Sciatic nerve (tissue), 2 donors: ENCODE measurements at regions not wholly inside any gene's neighbourhood (a gene's known extent, or its start where the extent isn't known, plus 50 kb on each side); places are given as distances from the start of the nearest gene placed in this dataset.
"Not testable (repeated sequence)": the region's sequence is repeated elsewhere in the genome, so short reads cannot be mapped to it uniquely, and the experiment has no call there.

Experiments used
- ATAC-seq: fragments of 200-7000 bp; cut with Tn5 transposase; one replicate; pipeline ENCODE4 v1.9.1; 2020; ENCODE audit warnings: mild to moderate bottlenecking, moderate library complexity
- DNase-seq: peaks from one replicate; pipeline ENCODE4 v3.0.0-alpha.2; 2020; ENCODE audit warnings: low spot score
- intact Hi-C: fragments of 100-400 bp; cut with DNase I; formaldehyde crosslinking; loops from one replicate; pipeline ENCODE4 v1.14.2; 2022
- donor health status: DM: no; HTN: no; CAD: no.
- donor health status: DM: no; HTN: no; CAD: no.

GRCh38 chr12:124480469-124481256, 86.7 kb downstream of the NCOR2 start:
- intact Hi-C loops, result no loop called here
- ATAC-seq, result peak; percentile 80
- no peak for DNase-seq

GRCh38 chr12:124479680-124480468, 87.5 kb downstream of the NCOR2 start:
- peak; percentile 6 for ATAC-seq
- intact Hi-C loops, result no loop called here
- no peak for DNase-seq

- intact Hi-C loops, result no loop called here
- no peak for DNase-seq
These were observed 88.3 kb downstream of the NCOR2 start for GRCh38 chr12:124478985-124479645.

GRCh38 chr12:124478416-124478815, 89.0 kb downstream of the NCOR2 start:
- no peak for DNase-seq
- intact Hi-C loops, result no loop called here
- no peak for ATAC-seq

More at GRCh38 chr12:124478985-124479645, 88.3 kb downstream of the NCOR2 start:
- no peak for ATAC-seq

- DNase-seq (no peak), ATAC-seq (no peak)
- intact Hi-C loops, result no loop called here
These were observed 90.1 kb downstream of the NCOR2 start for GRCh38 chr12:124477107-124477915.

GRCh38 chr12:124476011-124476400, 91.4 kb downstream of the NCOR2 start:
- ATAC-seq (no peak), DNase-seq (no peak)
- intact Hi-C loops, result no loop called here

GRCh38 chr12:124475295-124476010, 92.0 kb downstream of the NCOR2 start:
- intact Hi-C loops, result no loop called here
- ATAC-seq, result no peak
- DNase-seq, result no peak

GRCh38 chr12:124474709-124475108, 92.7 kb downstream of the NCOR2 start:
- intact Hi-C loops, result no loop called here
- no peak for DNase-seq
- ATAC-seq, result peak; percentile 61

GRCh38 chr12:124472690-124473279, 94.6 kb downstream of the NCOR2 start:
- ATAC-seq, result no peak
- intact Hi-C loops, result no loop called here
- no peak for DNase-seq

GRCh38 chr12:124471828-124472227, 95.6 kb downstream of the NCOR2 start:
- DNase-seq, result no peak

GRCh38 chr12:124470806-124471205, 96.6 kb downstream of the NCOR2 start:
- no peak for DNase-seq
- intact Hi-C loops, result no loop called here
- peak; percentile 12 for ATAC-seq

More at GRCh38 chr12:124471828-124472227, 95.6 kb downstream of the NCOR2 start:
- ATAC-seq, result no peak
- intact Hi-C loops, result no loop called here

- DNase-seq, result no peak
- ATAC-seq, result no peak
- intact Hi-C loops, result no loop called here
These were observed 97.3 kb downstream of the NCOR2 start for GRCh38 chr12:124470139-124470538.

GRCh38 chr12:124469193-124469888, 98.1 kb downstream of the NCOR2 start:
- DNase-seq (no peak), ATAC-seq (no peak)
- intact Hi-C loops, result no loop called here

- ATAC-seq, intact Hi-C loops, DNase-seq: not testable (repeated sequence)
These were observed 99.9 kb downstream of the NCOR2 start for GRCh38 chr12:124467549-124467948.

- intact Hi-C loops, result no loop called here
- ATAC-seq (peak; percentile 49), DNase-seq (peak; percentile 61)
These were observed 100.9 kb downstream of the NCOR2 start for GRCh38 chr12:124466216-124467128.

- DNase-seq, result no peak
- intact Hi-C loops, result no loop called here
- ATAC-seq, result no peak
These were observed 101.9 kb downstream of the NCOR2 start for GRCh38 chr12:124465473-124465872.
